ENCODE measurements at regions not wholly inside any gene's neighbourhood (a gene's known extent, or its start where the extent isn't known, plus 50 kb on each side); places are given as distances from the start of the nearest gene placed in this dataset.

DNA sequence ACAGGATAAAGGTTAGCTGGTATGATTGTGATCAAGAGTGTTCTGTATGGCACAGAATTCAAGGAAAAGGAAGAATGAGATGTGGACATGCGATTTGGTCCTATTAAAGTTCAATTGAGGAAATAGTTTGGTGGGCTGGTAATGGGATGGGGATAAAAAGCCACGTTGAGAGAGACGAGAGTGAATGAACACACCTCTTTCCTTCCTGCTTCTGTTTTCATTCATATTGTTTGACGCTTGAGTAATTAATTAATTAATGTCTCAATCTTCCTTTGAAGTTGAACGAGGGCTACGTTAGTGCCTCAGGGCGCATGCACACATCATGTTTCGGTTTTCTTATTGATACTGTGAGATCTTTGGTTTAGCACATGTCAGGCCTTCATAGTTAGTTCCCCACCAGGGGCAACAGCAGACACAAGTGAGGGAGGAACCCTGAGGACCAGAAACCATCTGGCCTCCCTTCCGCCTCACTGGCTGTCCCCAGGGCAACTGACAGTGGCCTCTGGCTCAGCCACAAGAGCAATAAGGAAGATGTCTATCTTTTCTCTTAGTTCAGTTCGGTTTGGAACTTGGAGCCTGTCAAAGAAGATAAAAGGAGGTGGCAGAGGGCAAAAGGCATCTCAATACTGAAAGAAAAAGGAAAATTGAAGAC lies 116.0 kb downstream of the LIPG start:
- no peak overlapping the region for H3K4me3 ChIP-seq (ENCODE audit: low read length in 3 of 3)
- no peak overlapping the region for H3K27ac ChIP-seq (ENCODE audit: low read depth in 2 of 2, low read length in 2 of 2)
- FAIRE-seq (no peak), DNase-seq (no peak)
- no peak overlapping the region for H3K9ac ChIP-seq (ENCODE audit: low read length in 3 of 3)
- H3K36me3 ChIP-seq (ENCODE audit: control insufficient read depth in 2 of 3, insufficient read depth in 3 of 3, low read length in 3 of 3) = no peaks in the 10 kb centered on the region
- intact Hi-C loops (cut with DNase I) = no loop called here
- H3K9me3 ChIP-seq (ENCODE audit: control insufficient read depth in 2 of 3, insufficient read depth in 1 of 3, low read length in 3 of 3) = no peaks in the 10 kb centered on the region
- TF ChIP-seq, protein P1, sequence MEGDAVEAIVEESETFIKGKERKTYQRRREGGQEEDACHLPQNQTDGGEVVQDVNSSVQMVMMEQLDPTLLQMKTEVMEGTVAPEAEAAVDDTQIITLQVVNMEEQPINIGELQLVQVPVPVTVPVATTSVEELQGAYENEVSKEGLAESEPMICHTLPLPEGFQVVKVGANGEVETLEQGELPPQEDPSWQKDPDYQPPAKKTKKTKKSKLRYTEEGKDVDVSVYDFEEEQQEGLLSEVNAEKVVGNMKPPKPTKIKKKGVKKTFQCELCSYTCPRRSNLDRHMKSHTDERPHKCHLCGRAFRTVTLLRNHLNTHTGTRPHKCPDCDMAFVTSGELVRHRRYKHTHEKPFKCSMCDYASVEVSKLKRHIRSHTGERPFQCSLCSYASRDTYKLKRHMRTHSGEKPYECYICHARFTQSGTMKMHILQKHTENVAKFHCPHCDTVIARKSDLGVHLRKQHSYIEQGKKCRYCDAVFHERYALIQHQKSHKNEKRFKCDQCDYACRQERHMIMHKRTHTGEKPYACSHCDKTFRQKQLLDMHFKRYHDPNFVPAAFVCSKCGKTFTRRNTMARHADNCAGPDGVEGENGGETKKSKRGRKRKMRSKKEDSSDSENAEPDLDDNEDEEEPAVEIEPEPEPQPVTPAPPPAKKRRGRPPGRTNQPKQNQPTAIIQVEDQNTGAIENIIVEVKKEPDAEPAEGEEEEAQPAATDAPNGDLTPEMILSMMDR (IDR thresholded peaks at IDR 0.05; ENCODE audit: borderline replicate concordance, extremely low read depth, insufficient read depth) = no peak
- no peaks in the 10 kb centered on the region for H3K4me1 ChIP-seq (ENCODE audit: control insufficient read depth in 2 of 3, insufficient read depth in 2 of 3, low read depth in 1 of 3, low read length in 3 of 3)
- H3K27me3 ChIP-seq (ENCODE audit: control insufficient read depth, insufficient read depth, low read length) = no peaks in the 10 kb centered on the region

DNA sequence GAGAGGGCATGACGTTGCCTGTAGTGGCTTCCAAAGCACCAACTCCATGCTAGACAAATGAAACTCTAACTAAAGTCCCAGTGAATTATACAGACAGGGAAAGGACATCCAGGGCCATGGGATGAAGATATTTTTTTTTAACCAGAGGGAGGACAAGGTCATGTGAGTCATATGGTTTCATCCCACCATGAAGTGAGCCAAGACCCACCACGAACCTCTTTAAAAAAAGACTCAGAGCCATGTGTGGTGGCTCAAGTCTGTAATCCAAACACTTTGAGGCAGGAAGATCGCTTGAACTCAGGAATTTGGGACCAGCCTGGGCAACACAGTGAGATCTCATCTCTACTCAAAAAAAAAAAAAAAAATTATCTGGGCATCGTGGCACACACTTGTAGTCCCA lies 115.2 kb downstream of the LIPG start:
- DNase-seq = no peak
- TF ChIP-seq, protein P1 (IDR thresholded peaks at IDR 0.05; ENCODE audit: borderline replicate concordance, extremely low read depth, insufficient read depth) = no peak

GRCh38 chr18:49673281-49673680 lies 111.4 kb downstream of the LIPG start:
- DNase-seq = no peak
- FAIRE-seq = no peak
- Histone ChIP-seq H3K27ac (ENCODE audit: low read depth in 2 of 2, low read length in 2 of 2) (no peak overlapping the region), H3K4me3 (ENCODE audit: low read length in 3 of 3) (no peak overlapping the region), H3K27me3 (ENCODE audit: control insufficient read depth, insufficient read depth, low read length) (no peaks in the 10 kb centered on the region), H3K36me3 (ENCODE audit: control insufficient read depth in 2 of 3, insufficient read depth in 3 of 3, low read length in 3 of 3) (no peaks in the 10 kb centered on the region), H3K4me1 (ENCODE audit: control insufficient read depth in 2 of 3, insufficient read depth in 2 of 3, low read depth in 1 of 3, low read length in 3 of 3) (no peaks in the 10 kb centered on the region), H3K9me3 (ENCODE audit: control insufficient read depth in 2 of 3, insufficient read depth in 1 of 3, low read length in 3 of 3) (no peaks in the 10 kb centered on the region), H3K9ac (ENCODE audit: low read length in 3 of 3) (no peak overlapping the region)
- intact Hi-C loops (cut with DNase I) = no loop called here
- TF ChIP-seq, protein P1 (IDR thresholded peaks at IDR 0.05; ENCODE audit: borderline replicate concordance, extremely low read depth, insufficient read depth) = no peak

More for the DNA sequence above, 115.2 kb downstream of the LIPG start:
- H3K36me3 ChIP-seq (ENCODE audit: control insufficient read depth in 2 of 3, insufficient read depth in 3 of 3, low read length in 3 of 3) = no peaks in the 10 kb centered on the region
- H3K9me3 ChIP-seq (ENCODE audit: control insufficient read depth in 2 of 3, insufficient read depth in 1 of 3, low read length in 3 of 3) = no peaks in the 10 kb centered on the region
- no peak overlapping the region for H3K4me3 ChIP-seq (ENCODE audit: low read length in 3 of 3)
- intact Hi-C loops (cut with DNase I) = no loop called here
- no peaks in the 10 kb centered on the region for H3K4me1 ChIP-seq (ENCODE audit: control insufficient read depth in 2 of 3, insufficient read depth in 2 of 3, low read depth in 1 of 3, low read length in 3 of 3)
- H3K27ac ChIP-seq (ENCODE audit: low read depth in 2 of 2, low read length in 2 of 2) = no peak overlapping the region
- no peak for FAIRE-seq
- H3K27me3 ChIP-seq (ENCODE audit: control insufficient read depth, insufficient read depth, low read length) = no peaks in the 10 kb centered on the region
- H3K9ac ChIP-seq (ENCODE audit: low read length in 3 of 3) = no peak overlapping the region

DNA sequence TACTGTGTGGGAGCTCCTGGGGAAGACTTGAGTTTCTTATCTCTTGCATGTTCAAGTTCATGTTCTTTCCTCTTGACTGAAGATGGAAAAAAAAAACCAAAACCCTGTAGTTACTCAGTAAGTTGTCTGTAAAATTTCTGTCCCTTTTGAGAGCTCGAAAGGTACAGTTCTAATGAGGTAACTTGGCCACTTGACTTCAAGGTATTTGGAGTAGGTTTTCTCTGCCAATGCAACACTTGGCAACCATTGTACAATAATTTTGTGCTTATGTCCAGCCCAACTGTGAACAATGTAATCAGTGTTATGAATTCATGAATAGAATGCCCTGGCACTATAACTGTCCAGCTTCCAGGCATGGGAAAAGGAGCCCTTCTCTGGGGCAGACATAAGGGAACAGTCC lies 111.0 kb downstream of the LIPG start:
- H3K4me1 ChIP-seq (ENCODE audit: control insufficient read depth in 2 of 3, insufficient read depth in 2 of 3, low read depth in 1 of 3, low read length in 3 of 3) = no peaks in the 10 kb centered on the region
- H3K27ac ChIP-seq (ENCODE audit: low read depth in 2 of 2, low read length in 2 of 2) = no peak overlapping the region
- intact Hi-C loops (cut with DNase I) = no loop called here
- no peak overlapping the region for H3K9ac ChIP-seq (ENCODE audit: low read length in 3 of 3)
- no peaks in the 10 kb centered on the region for H3K9me3 ChIP-seq (ENCODE audit: control insufficient read depth in 2 of 3, insufficient read depth in 1 of 3, low read length in 3 of 3)
- no peak for DNase-seq
- no peak for FAIRE-seq
- TF ChIP-seq, protein P1 (IDR thresholded peaks at IDR 0.05; ENCODE audit: borderline replicate concordance, extremely low read depth, insufficient read depth) = no peak
- no peaks in the 10 kb centered on the region for H3K27me3 ChIP-seq (ENCODE audit: control insufficient read depth, insufficient read depth, low read length)
- H3K4me3 ChIP-seq (ENCODE audit: low read length in 3 of 3) = no peak overlapping the region
- no peaks in the 10 kb centered on the region for H3K36me3 ChIP-seq (ENCODE audit: control insufficient read depth in 2 of 3, insufficient read depth in 3 of 3, low read length in 3 of 3)

Measured in kidney (tissue), 13 donors.